ENCODE measurements at regions not wholly inside any gene's neighbourhood (a gene's known extent, or its start where the extent isn't known, plus 50 kb on each side); places are given as distances from the start of the nearest gene placed in this dataset.

DNA sequence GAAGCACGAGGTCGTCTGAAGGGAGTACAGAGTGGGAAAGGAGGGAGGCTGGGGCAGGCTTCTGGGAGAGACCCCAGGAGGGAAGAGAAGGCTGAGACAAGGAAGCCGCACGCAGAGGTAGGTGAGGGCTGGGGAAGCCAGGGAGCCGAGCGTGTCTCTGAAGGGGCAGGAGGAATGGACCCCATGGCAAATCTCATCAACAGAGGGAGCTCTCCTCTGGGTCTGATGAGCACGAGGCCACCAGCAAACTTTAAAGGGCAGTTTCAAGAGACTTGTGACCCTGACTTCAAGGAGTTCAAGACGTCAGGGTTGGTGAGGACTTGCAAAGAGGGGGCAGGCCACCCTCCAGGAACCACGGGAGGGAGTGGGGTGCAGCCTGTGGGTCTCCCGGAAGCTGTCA is 326.2 kb upstream of the IRX2 start (continued):
- TF ChIP-seq, protein P1, sequence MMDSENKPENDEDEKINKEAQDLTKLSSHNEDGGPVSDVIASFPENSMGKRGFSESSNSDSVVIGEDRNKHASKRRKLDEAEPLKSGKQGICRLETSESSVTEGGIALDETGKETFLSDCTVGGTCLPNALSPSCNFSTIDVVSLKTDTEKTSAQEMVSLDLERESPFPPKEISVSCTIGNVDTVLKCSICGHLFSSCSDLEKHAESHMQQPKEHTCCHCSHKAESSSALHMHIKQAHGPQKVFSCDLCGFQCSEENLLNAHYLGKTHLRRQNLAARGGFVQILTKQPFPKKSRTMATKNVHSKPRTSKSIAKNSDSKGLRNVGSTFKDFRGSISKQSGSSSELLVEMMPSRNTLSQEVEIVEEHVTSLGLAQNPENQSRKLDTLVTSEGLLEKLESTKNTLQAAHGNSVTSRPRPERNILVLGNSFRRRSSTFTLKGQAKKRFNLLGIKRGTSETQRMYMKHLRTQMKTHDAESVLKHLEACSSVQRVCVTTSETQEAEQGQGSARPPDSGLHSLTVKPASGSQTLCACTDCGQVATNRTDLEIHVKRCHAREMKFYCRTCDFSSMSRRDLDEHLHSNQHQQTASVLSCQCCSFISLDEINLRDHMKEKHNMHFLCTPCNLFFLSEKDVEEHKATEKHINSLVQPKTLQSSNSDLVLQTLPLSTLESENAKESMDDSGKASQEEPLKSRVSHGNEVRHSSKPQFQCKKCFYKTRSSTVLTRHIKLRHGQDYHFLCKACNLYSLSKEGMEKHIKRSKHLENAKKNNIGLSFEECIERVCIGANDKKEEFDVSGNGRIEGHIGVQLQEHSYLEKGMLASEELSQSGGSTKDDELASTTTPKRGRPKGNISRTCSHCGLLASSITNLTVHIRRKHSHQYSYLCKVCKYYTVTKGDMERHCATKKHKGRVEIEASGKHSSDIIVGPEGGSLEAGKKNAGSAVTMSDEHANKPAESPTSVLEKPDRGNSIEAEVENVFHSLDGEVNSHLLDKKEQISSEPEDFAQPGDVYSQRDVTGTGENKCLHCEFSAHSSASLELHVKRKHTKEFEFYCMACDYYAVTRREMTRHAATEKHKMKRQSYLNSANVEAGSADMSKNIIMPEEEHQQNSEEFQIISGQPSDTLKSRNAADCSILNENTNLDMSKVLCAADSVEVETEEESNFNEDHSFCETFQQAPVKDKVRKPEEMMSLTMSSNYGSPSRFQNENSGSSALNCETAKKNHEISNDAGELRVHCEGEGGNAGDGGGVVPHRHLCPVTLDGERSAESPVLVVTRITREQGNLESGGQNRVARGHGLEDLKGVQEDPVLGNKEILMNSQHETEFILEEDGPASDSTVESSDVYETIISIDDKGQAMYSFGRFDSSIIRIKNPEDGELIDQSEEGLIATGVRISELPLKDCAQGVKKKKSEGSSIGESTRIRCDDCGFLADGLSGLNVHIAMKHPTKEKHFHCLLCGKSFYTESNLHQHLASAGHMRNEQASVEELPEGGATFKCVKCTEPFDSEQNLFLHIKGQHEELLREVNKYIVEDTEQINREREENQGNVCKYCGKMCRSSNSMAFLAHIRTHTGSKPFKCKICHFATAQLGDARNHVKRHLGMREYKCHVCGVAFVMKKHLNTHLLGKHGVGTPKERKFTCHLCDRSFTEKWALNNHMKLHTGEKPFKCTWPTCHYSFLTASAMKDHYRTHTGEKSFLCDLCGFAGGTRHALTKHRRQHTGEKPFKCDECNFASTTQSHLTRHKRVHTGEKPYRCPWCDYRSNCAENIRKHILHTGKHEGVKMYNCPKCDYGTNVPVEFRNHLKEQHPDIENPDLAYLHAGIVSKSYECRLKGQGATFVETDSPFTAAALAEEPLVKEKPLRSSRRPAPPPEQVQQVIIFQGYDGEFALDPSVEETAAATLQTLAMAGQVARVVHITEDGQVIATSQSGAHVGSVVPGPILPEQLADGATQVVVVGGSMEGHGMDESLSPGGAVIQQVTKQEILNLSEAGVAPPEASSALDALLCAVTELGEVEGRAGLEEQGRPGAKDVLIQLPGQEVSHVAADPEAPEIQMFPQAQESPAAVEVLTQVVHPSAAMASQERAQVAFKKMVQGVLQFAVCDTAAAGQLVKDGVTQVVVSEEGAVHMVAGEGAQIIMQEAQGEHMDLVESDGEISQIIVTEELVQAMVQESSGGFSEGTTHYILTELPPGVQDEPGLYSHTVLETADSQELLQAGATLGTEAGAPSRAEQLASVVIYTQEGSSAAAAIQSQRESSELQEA (IDR thresholded peaks at IDR 0.05; ENCODE audit: low read depth), result no peak
- no peak for TF ChIP-seq ZNF77 (CRISPR knock-in tag; IDR thresholded peaks at IDR 0.05)
- TF ChIP-seq GATAD2B (IDR thresholded peaks at IDR 0.05; ENCODE audit: borderline replicate concordance), result no peak
- no peak for TF ChIP-seq FIP1L1 (IDR thresholded peaks at IDR 0.05; ENCODE audit: low read depth, low read length, poor library complexity, severe bottlenecking)
